ENCODE measurements at regions not wholly inside any gene's neighbourhood (a gene's known extent, or its start where the extent isn't known, plus 50 kb on each side); places are given as distances from the start of the nearest gene placed in this dataset.

DNA sequence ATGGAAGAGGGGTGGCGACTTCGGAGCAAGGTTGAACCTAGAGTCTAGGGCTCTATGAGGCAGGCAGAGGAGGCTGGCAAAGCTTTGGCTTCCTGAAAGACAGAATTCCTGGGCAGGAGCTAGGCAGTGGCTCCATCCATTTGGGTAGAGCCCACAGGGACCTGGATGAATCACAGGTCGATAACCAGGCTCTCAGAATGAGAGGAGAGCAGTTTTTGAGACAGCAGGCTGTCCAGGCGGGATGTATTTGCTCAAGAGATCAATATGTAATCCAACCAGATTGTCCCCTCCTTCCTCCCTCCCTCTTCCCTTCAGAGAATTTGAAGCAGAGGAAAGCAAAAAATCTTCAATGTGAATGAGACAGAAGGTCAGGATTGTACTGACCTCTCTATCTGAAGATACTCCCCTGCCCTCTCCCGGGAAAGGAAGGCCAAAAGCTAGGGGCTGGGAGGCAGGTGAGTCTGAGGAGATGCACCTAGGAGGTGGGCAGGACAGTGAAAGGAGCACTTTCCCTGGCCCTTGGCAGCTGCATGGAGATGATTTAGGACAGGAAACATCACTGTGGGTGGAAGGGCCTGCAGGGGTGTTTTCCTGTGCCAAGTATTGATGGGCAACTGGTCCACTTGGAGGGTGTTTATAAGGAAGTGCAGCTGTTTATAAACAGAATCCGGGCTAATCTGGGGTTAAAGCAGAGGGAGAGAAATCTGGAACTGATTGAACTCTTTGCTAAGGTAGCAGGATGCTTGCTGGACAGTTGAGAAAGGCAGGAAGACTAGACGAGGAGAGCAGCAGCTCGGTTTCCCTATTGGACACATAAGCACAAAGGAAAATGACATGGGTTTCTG, 212.4 kb upstream of the LRFN2 start:
- TF ChIP-seq GATA2 (IDR thresholded peaks at IDR 0.05; ENCODE audit: low read depth, low read length) = no peak
- TF ChIP-seq GATA3 (IDR thresholded peaks at IDR 0.05; ENCODE audit: low read depth, low read length) = no peak

DNA sequence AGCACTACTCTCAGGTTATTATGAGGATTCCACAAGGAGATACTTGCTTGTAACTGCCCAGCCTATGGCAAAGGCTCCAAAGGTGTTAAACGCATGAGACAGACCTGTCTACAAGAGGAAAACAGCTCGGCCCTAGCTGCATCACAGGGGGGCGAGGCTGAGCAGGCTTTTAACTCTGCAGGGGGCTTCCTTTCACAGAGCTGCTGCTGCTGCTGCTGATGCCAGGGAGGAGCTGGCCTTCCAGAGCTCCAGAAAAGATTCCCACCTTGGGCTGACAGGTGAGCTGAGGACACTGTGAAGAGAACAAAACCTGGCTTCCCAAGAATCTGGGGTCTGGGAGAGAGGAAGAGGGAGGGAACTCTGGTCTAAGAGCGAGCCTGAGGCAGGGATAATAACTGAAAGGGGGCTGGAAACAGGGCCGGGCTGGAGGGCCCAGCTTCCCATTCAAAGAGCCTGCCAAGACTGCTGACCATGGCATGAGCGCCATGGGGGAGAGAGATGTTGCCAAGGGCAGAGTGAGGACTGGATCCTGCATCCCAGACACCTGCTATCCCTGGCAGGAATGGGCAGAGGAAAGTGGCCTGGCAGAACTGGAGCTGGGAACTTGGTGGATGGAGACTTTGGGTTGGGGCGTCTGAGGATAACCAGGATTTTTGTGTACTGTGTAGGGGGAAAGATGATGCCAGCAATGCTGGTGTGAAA, 211.1 kb upstream of the LRFN2 start:
- no peak for TF ChIP-seq GATA3 (IDR thresholded peaks at IDR 0.05; ENCODE audit: low read depth, low read length)
- no peak for TF ChIP-seq GATA2 (IDR thresholded peaks at IDR 0.05; ENCODE audit: low read depth, low read length)

DNA sequence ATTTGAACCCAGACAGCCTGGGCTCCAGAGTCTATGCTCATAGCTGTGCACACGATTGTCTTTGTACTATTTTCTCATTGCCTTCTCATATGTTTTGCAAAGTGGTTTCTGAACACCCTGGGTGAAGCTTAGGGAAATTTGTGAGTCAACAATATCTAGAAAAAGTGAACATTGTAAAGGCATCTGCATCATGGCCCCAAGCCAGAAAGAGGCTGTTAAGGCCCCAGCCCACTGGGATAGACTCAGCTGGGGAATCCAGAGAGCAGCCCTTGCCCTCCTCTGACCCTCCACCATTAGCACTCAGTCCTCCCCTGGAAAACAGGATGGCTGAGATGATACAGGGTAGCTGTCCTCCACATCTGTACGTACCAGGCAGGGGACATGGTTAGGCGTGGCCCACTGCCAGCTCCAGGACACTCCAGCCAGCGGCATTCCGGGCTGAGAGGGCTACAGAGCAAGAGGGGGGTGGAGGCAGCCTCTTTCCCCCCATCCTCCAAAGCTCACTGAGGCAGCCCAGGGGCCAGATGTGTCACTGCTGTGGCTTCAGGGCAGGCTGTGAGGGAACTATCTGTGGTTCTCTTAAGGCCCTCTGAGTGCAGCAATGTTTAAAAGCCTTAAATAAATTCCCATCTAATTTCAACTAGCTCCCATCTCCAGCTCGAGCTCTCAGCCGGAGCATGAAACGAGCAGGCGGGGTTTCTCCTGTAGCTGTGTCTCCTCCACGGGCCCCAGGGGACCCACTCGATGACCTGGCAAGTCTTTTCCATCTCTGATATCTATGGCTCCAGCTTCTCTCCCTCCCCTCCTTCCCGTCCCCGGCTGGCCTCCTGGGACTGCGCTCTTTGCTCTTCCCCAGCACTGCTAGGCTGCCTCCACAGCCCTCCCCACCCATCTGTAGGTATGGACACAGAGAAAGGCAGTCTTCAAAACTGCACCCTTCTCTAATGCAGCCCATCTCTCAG, 209.4 kb upstream of the LRFN2 start:
- TF ChIP-seq GATA3 (IDR thresholded peaks at IDR 0.05; ENCODE audit: low read depth, low read length) (no peak), GATA2 (IDR thresholded peaks at IDR 0.05; ENCODE audit: low read depth, low read length) (no peak)

DNA sequence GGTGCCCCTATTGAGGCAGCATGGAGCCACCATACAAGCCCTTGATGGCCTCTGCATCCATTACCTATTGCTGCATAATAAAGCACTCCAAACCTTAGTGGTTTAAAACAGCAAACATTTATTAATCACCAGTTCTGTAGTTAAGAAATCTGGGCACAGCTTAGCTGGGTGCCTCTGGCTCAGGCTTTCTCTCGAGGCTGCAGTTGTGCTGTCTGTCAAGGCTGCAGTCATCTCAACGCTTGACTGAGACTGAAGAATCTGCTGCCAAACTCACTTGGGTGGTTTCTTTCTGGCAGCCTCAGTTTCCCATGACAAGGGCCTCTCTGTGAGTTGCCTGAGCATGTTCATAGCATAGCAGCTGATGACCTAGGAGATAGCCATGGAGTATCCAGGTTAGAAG, 207.4 kb upstream of the LRFN2 start:
- TF ChIP-seq GATA2 (IDR thresholded peaks at IDR 0.05; ENCODE audit: low read depth, low read length) = no peak
- no peak for TF ChIP-seq GATA3 (IDR thresholded peaks at IDR 0.05; ENCODE audit: low read depth, low read length)

DNA sequence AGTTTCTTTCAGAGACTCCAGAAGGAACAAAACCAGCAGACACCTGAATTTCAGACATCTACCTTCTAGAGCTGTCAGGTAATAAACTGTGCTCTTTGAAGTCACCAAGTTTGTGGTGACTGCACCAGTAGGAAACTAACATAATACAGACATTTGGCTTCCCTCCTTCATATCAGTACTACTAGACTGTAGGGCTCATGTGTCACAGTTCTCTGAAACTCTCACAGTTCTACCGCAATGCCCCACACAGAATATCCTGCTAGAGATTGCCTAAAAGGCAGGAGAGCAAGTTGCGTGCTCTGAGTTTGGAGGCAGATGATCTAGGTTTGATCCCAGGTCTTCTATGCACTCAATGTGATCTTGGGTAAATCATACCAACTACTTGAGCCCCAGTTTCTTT, 205.0 kb upstream of the LRFN2 start:
- no peak for TF ChIP-seq GATA3 (IDR thresholded peaks at IDR 0.05; ENCODE audit: low read depth, low read length)
- TF ChIP-seq GATA2 (IDR thresholded peaks at IDR 0.05; ENCODE audit: low read depth, low read length) = no peak

DNA sequence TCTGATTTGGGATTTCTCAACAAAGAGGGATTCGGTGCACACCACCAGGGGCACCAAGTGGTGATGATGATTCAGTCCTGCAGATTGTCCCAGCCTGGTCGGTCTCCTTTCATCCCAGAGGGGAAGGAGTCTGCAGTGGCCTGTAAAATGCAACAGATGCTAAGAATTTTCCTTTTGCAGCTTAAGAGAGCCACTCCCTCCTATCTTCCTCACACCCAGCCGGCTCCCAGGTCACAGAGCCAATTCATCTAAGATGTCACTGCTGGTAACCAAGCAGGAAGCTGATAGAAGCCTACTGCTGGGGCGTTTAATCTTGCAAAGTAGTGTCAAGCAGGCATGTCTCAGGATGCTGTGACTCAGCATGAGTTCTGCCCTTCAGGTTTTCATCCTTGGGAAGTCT, 203.8 kb upstream of the LRFN2 start:
- TF ChIP-seq GATA2 (IDR thresholded peaks at IDR 0.05; ENCODE audit: low read depth, low read length) (no peak), GATA3 (IDR thresholded peaks at IDR 0.05; ENCODE audit: low read depth, low read length) (no peak)

DNA sequence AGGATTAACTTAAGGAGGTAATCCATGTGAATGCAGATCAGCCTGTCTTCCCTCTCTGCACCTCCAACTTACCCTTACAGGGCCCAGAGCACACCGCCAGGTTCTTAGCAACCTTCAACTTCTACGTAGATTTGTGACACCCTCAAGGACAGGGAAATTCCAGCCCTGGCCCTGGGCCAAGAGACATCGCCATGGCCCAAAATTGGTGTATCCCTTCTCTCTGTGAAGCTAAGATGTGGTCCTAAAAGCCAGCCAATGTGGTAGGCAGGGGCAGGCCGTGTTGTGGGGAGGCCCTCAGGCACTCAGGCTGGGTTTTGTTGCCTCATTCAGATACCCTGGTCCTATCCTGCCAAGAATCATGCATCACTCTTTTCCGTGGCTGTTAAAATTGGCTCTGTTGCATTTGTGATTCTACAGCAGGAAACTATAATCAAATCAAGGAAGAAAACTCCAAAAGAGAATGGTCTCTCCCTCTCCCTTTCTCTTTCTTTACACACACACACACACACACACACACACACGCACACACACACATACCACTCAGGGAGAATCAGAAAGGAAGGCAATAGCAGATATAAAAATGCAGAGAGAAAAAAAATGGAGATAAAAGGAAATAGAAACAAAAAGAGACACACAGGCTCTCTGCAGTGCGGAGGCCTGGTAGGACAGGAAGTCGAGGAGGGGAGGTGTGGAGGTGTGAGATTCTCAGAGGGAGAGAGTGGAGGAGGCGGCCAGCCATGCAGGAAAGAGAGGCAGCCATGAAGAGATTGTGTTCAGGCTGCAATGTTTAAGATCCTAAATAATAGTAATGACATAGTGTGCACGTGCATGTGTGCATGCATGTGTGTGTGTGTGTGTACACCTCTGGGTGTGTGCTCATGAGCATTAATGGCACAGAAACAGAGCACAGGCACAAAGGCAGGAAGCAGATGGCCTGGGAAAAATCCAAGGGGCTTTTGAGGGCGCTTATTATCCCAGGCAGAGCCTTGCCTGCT, 201.8 kb upstream of the LRFN2 start:
- TF ChIP-seq GATA3 (IDR thresholded peaks at IDR 0.05; ENCODE audit: low read depth, low read length) (no peak), GATA2 (IDR thresholded peaks at IDR 0.05; ENCODE audit: low read depth, low read length) (no peak)

DNA sequence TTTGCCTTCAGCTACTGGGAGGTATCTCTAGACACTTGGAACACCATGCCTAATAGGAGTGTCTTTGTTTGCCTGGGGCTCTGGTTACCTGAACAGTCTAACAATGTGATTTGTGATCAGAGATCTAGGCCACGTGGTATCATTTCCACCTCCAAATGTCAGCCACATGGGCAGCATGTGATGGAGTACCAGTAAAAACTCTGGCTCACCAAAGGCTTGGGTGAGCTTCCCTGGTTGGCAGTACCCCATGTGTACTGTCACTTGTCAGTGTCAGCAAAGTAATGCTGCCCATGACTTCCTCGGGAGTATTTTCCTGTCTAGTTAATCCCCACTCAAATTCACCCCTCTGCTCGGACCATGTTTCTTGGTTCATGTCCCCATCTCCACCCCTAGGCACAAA, 195.2 kb upstream of the LRFN2 start:
- TF ChIP-seq GATA3 (IDR thresholded peaks at IDR 0.05; ENCODE audit: low read depth, low read length) = no peak
- no peak for TF ChIP-seq GATA2 (IDR thresholded peaks at IDR 0.05; ENCODE audit: low read depth, low read length)

DNA sequence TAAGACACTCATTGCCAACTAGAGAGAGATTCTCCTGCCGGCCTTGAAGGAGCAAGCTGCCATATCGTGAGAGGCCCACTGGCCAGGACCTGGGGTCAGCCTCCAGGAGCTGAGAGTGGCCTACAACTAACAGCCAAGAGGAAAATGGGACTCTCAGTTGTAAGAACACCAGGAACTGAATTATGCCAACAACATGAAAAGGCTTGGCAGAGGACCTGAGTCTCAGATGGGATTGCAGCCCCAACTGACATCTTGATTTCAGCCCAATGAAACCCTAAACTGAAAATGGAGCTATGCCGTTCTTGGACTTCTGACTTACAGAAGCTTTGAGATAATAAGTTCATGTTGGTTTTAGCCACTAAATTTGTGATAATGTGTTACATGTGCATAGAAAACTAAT, 193.5 kb upstream of the LRFN2 start:
- TF ChIP-seq GATA2 (IDR thresholded peaks at IDR 0.05; ENCODE audit: low read depth, low read length) (no peak), GATA3 (IDR thresholded peaks at IDR 0.05; ENCODE audit: low read depth, low read length) (no peak)

DNA sequence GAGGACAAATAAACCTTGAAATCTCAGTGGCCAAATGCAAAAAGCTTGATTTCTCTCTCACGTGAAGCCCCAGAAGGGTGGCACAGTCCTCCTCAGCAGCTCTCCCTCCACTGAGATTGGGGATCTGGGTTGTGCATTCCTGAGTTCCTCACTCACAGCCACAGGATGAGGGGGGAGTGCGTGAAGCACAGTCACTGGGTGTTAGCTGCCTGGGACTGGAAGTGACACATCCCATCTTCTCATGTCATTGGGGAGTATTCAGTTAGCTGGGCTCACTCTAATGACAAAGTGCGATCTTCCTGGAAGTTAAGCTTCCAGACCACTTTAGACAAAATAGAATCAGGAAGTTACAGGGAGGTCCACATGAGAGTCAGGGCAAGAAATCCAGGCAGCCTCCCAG, 192.2 kb upstream of the LRFN2 start:
- no peak for TF ChIP-seq GATA2 (IDR thresholded peaks at IDR 0.05; ENCODE audit: low read depth, low read length)
- no peak for TF ChIP-seq GATA3 (IDR thresholded peaks at IDR 0.05; ENCODE audit: low read depth, low read length)

DNA sequence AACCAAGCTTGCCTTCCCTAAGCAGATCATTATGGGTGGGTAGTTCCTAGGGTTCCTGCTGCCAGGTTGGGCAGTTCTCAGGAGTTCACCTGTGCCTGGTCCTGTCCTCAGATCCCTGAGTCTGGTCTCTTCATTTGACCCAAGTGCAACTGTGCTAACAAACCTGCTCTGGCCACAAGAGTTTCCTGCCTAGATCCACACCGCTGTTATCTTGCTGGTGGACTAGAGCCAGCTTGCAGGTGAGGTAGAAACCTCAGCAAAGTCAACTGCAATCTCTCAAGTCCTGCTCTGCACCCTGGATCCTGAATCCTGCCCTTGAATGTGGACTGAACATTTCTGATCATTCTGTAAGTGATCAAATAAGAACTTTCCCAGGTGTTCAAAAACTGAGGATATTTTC, 191.8 kb upstream of the LRFN2 start:
- TF ChIP-seq GATA3 (IDR thresholded peaks at IDR 0.05; ENCODE audit: low read depth, low read length) = no peak
- no peak for TF ChIP-seq GATA2 (IDR thresholded peaks at IDR 0.05; ENCODE audit: low read depth, low read length)

DNA sequence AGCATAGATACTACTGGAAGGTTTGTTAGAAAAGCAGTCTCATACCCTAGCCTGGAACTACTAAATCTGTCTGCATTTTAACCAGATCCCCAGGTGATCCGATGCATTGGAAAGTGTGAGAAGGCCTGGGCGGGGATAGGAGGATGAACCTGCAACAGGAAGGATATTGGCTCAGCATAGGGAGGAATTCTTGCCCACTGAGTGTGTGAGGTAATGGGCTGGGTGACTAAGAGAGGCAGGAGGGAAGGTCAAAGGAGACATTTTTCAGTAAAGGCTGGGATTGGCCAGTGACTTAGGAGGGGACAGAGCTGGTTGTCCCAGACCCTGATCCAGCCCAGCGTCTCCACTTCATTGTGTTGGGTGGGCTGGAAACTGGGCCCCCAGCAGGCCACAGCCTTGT, 191.0 kb upstream of the LRFN2 start:
- TF ChIP-seq GATA3 (IDR thresholded peaks at IDR 0.05; ENCODE audit: low read depth, low read length) (no peak), GATA2 (IDR thresholded peaks at IDR 0.05; ENCODE audit: low read depth, low read length) (no peak)

DNA sequence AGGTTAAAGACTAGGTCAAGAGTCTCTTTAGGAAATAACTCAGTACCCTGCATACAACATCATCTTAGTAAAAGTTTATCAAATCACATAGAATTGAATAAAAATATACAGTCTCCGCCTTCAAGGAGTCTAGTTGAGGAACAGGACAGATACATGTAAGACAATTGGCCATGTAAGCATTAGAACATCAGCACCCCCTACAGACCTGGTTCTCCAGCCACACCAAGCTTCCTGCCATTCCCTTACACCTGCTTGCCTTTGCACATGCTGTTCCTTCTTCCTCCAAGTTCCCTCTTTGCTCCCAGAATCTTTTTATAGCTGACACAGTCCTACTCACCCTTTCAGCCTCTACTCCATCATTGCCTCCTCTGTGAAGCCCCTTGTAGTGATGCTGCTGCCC, 187.8 kb upstream of the LRFN2 start:
- TF ChIP-seq GATA2 (IDR thresholded peaks at IDR 0.05; ENCODE audit: low read depth, low read length) (no peak), GATA3 (IDR thresholded peaks at IDR 0.05; ENCODE audit: low read depth, low read length) (no peak)

Data from SH-SY5Y (cell line).